ENCODE measurements at regions not wholly inside any gene's neighbourhood (a gene's known extent, or its start where the extent isn't known, plus 50 kb on each side); places are given as distances from the start of the nearest gene placed in this dataset.
"Not testable (repeated sequence)": the region's sequence is repeated elsewhere in the genome, so short reads cannot be mapped to it uniquely, and the experiment has no call there.

DNA sequence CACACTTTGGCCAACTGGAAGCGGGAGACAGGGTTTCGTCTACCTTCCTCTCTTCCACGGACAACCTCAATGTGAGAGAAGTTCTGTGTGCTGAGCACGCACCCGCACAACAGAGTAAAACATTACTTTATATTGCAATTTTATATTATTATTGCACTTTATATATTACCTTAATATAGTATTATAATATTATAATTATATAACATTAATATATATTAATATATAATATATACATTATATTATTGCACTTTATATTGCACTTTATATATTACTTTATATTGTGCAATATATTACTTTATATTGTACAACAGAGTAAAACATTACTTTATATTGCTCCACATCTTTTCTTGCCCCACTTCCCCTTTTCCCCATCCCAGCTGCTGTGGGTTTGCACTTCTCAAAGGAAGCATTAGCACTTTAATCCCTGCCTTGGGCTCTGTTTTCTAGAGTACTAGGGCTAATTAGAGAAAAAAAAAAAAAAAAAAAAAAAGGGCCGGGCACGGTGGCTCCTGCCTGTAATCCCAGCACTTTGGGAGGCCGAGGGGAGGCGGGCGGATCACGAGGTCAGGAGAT, 76.4 kb upstream of the SLC4A7 start:
- H3K27ac ChIP-seq (ENCODE audit: insufficient read depth, low read depth, low read length, poor library complexity, severe bottlenecking): no peak overlapping the region
- H3K36me3 ChIP-seq (ENCODE audit: control insufficient read depth, insufficient read depth, low read length): no peaks in the 10 kb centered on the region
- H3K9me3 ChIP-seq (ENCODE audit: control insufficient read depth, low read length): no peaks in the 10 kb centered on the region
- WGBS, 2 experiments: 86 to 92% methylated on average over 8 to 9 of the region's 11 CpGs
- H3K4me3 ChIP-seq (ENCODE audit: insufficient read depth, low read depth, low read length): no peak overlapping the region
- no peaks in the 10 kb centered on the region for H3K27me3 ChIP-seq (ENCODE audit: control insufficient read depth, insufficient read depth, low read length, poor library complexity, severe bottlenecking)
- H3K4me1 ChIP-seq (ENCODE audit: control insufficient read depth, insufficient read depth, low read length): no peaks in the 10 kb centered on the region

DNA sequence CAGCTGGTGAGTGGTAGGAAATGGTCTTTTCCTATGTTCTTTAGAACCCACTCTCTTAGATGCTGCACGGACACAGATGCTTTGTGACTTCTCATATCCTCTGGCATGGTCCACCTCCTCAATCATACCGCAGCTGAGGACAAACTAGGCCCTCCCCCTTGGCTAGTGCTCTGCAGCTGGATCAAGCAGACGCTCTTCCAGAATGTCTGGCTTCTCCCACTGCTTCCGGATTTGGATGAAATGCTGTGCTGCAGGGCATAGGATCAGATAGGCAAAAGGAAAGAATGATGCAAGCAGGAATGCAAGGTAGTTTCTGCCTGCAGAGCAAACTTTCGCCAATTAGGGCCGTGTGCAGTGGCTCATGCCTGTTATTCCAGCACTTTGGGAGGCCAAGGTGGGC, 75.7 kb upstream of the SLC4A7 start:
- no peak overlapping the region for H3K27ac ChIP-seq (ENCODE audit: insufficient read depth, low read depth, low read length, poor library complexity, severe bottlenecking)
- no peak overlapping the region for H3K4me3 ChIP-seq (ENCODE audit: insufficient read depth, low read depth, low read length)
- H3K36me3 ChIP-seq (ENCODE audit: control insufficient read depth, insufficient read depth, low read length): no peaks in the 10 kb centered on the region
- WGBS, 2 experiments: 84 to 91% methylated on average over 6 of the region's 6 CpGs
- no peaks in the 10 kb centered on the region for H3K9me3 ChIP-seq (ENCODE audit: control insufficient read depth, low read length)
- H3K4me1 ChIP-seq (ENCODE audit: control insufficient read depth, insufficient read depth, low read length): no peaks in the 10 kb centered on the region
- H3K27me3 ChIP-seq (ENCODE audit: control insufficient read depth, insufficient read depth, low read length, poor library complexity, severe bottlenecking): no peaks in the 10 kb centered on the region

DNA sequence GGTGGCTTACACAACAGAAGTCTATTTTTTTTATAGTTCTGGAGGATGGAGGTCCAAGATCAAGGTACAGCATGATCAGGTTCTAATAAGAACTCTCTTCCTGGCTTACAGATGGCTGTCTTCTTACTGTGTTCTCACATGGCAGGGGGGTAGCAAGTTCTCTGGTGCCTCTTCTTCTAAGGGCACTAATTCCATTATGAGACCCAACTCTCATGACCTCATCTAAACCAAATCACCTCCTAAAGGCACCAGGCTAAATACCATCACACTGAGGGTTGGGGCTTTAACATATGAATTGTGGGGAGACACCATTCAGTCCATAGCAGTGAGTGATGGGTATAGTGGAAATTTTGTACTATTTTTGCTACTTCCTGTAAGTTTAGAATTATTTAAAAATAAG, 75.2 kb upstream of the SLC4A7 start:
- no peaks in the 10 kb centered on the region for H3K27me3 ChIP-seq (ENCODE audit: control insufficient read depth, insufficient read depth, low read length, poor library complexity, severe bottlenecking)
- H3K9me3 ChIP-seq (ENCODE audit: control insufficient read depth, low read length): no peaks in the 10 kb centered on the region
- no peak overlapping the region for H3K27ac ChIP-seq (ENCODE audit: insufficient read depth, low read depth, low read length, poor library complexity, severe bottlenecking)
- no peaks in the 10 kb centered on the region for H3K36me3 ChIP-seq (ENCODE audit: control insufficient read depth, insufficient read depth, low read length)
- no peaks in the 10 kb centered on the region for H3K4me1 ChIP-seq (ENCODE audit: control insufficient read depth, insufficient read depth, low read length)
- no peak overlapping the region for H3K4me3 ChIP-seq (ENCODE audit: insufficient read depth, low read depth, low read length)

DNA sequence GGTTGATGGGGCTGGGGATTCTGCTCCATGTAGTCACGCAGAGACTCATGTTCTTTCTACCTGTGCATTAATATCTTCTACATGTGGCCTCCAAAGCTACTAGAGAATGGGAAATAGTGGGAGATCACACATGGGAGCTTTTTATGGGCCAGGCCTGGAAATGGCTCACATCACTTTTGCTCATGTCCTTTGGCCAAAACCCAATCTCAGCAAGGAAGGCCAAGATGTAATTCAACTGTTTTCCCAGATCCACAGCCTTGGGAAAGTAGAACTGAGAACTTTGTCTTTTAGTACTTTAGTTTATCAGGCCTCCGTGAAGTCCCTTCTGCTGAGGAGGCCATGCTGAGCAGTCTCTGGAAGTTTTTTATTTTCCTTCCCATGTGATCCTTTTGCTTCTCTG, 73.2 kb upstream of the SLC4A7 start:
- no peaks in the 10 kb centered on the region for H3K36me3 ChIP-seq (ENCODE audit: control insufficient read depth, insufficient read depth, low read length)
- H3K4me3 ChIP-seq (ENCODE audit: insufficient read depth, low read depth, low read length): no peak overlapping the region
- no peaks in the 10 kb centered on the region for H3K27me3 ChIP-seq (ENCODE audit: control insufficient read depth, insufficient read depth, low read length, poor library complexity, severe bottlenecking)
- no peak overlapping the region for H3K27ac ChIP-seq (ENCODE audit: insufficient read depth, low read depth, low read length, poor library complexity, severe bottlenecking)
- no peaks in the 10 kb centered on the region for H3K9me3 ChIP-seq (ENCODE audit: control insufficient read depth, low read length)
- no peaks in the 10 kb centered on the region for H3K4me1 ChIP-seq (ENCODE audit: control insufficient read depth, insufficient read depth, low read length)
- WGBS, 2 experiments: 95 to 96% methylated on average over 2 of the region's 2 CpGs

DNA sequence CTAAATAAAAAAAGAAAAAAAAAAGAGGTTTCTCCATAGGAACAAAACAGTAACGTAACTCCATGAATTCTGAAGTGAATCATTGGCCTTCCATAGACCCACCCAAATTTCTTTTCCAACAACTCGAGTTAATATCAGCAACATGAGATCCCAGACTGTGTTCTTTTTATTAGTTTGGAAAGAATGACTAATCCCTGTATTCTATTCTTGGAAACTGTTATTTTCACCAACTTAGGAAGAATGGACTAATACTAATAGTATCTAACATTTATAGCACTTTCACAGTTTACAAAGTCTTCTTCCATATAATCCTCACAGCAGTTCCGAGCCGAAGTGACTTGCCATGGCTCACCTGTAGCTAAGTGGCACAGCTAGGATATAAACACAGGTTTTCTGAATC, 72.7 kb upstream of the SLC4A7 start:
- no peak overlapping the region for H3K27ac ChIP-seq (ENCODE audit: insufficient read depth, low read depth, low read length, poor library complexity, severe bottlenecking)
- 95 to 96% methylated on average over 4 of the region's 4 CpGs for WGBS, 2 experiments
- no peaks in the 10 kb centered on the region for H3K9me3 ChIP-seq (ENCODE audit: control insufficient read depth, low read length)
- H3K27me3 ChIP-seq (ENCODE audit: control insufficient read depth, insufficient read depth, low read length, poor library complexity, severe bottlenecking): no peaks in the 10 kb centered on the region
- no peaks in the 10 kb centered on the region for H3K4me1 ChIP-seq (ENCODE audit: control insufficient read depth, insufficient read depth, low read length)
- H3K36me3 ChIP-seq (ENCODE audit: control insufficient read depth, insufficient read depth, low read length): no peaks in the 10 kb centered on the region
- no peak overlapping the region for H3K4me3 ChIP-seq (ENCODE audit: insufficient read depth, low read depth, low read length)

DNA sequence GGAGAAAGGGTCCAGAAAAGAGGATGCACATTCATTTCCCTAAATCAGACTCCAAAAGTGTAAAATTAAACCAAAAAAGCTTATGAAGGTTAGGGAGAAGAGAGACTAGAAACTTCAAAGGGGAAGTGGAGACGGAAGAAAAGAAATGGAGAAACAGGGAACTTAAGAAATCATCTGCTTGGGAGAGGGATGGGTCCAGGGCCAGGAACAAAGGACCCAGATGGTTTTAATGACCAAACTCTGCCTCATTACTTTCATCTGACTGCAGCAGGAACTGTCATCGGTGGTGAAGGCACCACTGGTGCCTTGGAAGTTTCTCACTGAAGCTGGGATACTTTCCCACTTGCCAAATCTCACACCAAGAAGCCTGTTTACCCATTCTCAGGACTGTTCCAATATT, 70.5 kb upstream of the SLC4A7 start:
- no peak overlapping the region for H3K27ac ChIP-seq (ENCODE audit: insufficient read depth, low read depth, low read length, poor library complexity, severe bottlenecking)
- no peaks in the 10 kb centered on the region for H3K9me3 ChIP-seq (ENCODE audit: control insufficient read depth, low read length)
- H3K4me3 ChIP-seq (ENCODE audit: insufficient read depth, low read depth, low read length): no peak overlapping the region
- WGBS, 2 experiments: 84 to 92% methylated on average over 2 of the region's 2 CpGs
- no peaks in the 10 kb centered on the region for H3K4me1 ChIP-seq (ENCODE audit: control insufficient read depth, insufficient read depth, low read length)
- no peaks in the 10 kb centered on the region for H3K27me3 ChIP-seq (ENCODE audit: control insufficient read depth, insufficient read depth, low read length, poor library complexity, severe bottlenecking)
- H3K36me3 ChIP-seq (ENCODE audit: control insufficient read depth, insufficient read depth, low read length): no peaks in the 10 kb centered on the region

DNA sequence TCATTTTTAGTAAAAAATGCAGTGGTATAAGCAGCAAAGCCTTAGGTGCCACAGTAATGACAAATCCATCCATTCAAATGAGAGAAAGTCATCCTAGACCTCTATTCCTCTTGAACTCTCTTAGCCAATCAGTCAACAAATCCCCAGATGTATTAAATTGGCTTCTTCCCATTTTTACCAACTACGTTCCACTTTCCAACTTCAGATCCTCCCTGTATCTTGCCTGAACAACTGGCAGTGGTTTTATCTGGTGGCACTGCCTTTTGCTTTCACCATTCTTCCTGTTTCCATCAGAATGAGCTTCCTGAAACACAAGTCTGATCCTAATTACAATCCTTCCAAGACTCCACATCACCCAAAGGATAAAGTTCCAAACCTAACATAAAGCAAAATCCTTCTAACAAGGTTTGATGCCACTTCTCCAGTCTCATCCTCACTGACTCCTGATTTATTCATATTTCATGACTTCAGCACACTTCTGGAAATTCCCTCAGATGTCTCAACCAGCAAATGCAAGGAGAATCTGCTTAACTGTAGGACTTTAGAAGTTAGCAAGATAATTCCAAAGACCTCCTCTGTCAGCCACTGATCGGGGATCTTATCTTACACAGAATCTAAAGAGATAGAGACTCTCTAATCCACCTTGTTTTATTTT, 69.8 kb upstream of the SLC4A7 start:
- 94 to 99% methylated on average over 2 of the region's 2 CpGs for WGBS, 2 experiments
- Histone ChIP-seq H3K27ac (ENCODE audit: insufficient read depth, low read depth, low read length, poor library complexity, severe bottlenecking) (no peak overlapping the region), H3K36me3 (ENCODE audit: control insufficient read depth, insufficient read depth, low read length) (no peaks in the 10 kb centered on the region), H3K4me1 (ENCODE audit: control insufficient read depth, insufficient read depth, low read length) (no peaks in the 10 kb centered on the region), H3K4me3 (ENCODE audit: insufficient read depth, low read depth, low read length) (no peak overlapping the region), H3K27me3 (ENCODE audit: control insufficient read depth, insufficient read depth, low read length, poor library complexity, severe bottlenecking) (no peaks in the 10 kb centered on the region), H3K9me3 (ENCODE audit: control insufficient read depth, low read length) (no peaks in the 10 kb centered on the region)

DNA sequence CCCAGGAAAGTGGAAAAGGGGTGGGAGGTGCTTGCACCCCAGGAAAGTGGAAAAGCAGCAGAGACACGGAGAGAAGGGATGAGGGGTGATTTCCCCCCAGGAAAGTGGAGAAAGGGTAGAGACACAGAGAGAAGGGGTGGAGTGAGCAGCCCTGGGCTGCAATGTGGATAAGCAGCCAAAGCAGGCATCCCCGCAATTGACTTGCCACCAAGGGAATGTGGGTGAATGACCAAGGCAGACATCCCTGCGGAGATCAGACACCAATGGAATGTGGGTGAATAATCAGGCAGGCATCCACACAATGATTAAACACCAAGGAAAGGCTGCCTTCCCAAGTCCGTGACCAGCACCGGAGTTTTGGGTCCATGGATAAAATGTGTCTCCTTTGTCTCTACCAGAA, 68.5 kb upstream of the SLC4A7 start:
- not testable (repeated sequence) for H3K27ac ChIP-seq (ENCODE audit: insufficient read depth, low read depth, low read length, poor library complexity, severe bottlenecking); H3K9me3 ChIP-seq (ENCODE audit: control insufficient read depth, low read length); H3K4me3 ChIP-seq (ENCODE audit: insufficient read depth, low read depth, low read length); H3K4me1 ChIP-seq (ENCODE audit: control insufficient read depth, insufficient read depth, low read length); H3K36me3 ChIP-seq (ENCODE audit: control insufficient read depth, insufficient read depth, low read length); H3K27me3 ChIP-seq (ENCODE audit: control insufficient read depth, insufficient read depth, low read length, poor library complexity, severe bottlenecking)
- 84 to 88% methylated on average over 5 of the region's 5 CpGs for WGBS, 2 experiments

DNA sequence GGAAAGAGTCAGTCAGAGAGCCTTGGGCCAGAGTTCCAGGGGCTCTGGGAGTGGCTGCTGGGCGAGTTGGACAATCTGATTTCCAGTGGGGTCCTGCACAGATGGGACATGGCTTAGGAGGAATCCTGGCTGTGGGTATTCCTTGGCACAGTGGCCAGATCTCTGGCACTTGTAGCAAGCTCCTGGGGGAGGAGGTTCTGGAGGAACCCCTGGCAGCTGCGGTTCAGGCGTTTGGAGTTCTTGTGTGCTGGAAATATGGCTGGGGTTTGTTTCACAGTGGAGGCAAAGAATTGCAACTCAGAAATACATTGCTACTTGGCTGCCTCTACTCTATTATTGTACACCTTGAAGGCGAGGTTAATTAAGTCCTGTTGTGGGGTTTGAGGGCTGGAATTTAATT, 67.2 kb upstream of the SLC4A7 start:
- H3K4me3 ChIP-seq (ENCODE audit: insufficient read depth, low read depth, low read length); H3K36me3 ChIP-seq (ENCODE audit: control insufficient read depth, insufficient read depth, low read length); H3K9me3 ChIP-seq (ENCODE audit: control insufficient read depth, low read length); H3K27ac ChIP-seq (ENCODE audit: insufficient read depth, low read depth, low read length, poor library complexity, severe bottlenecking); H3K4me1 ChIP-seq (ENCODE audit: control insufficient read depth, insufficient read depth, low read length); H3K27me3 ChIP-seq (ENCODE audit: control insufficient read depth, insufficient read depth, low read length, poor library complexity, severe bottlenecking): not testable (repeated sequence)
- WGBS, 2 experiments: 87 to 93% methylated on average over 3 to 4 of the region's 4 CpGs

DNA sequence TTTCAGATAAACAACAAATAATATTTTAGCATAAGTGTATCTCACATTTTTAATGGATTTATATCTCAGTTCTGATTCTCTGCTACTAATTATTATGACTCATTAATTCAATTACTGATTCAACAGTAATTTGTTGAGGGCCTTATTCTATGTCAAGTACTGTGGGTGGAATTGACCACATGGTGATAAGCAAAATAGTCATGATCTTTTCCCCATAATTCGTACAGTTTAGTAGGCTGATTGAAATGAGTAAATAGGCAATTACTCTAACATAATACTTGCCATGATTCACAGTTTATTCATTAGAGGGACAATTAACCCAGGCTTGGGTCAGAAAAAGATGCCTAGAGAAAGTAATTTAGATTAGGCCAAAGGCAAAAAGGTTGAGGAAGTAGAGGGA, 60.9 kb upstream of the SLC4A7 start:
- Histone ChIP-seq H3K27me3 (ENCODE audit: control insufficient read depth, insufficient read depth, low read length, poor library complexity, severe bottlenecking) (no peaks in the 10 kb centered on the region), H3K4me1 (ENCODE audit: control insufficient read depth, insufficient read depth, low read length) (no peaks in the 10 kb centered on the region), H3K36me3 (ENCODE audit: control insufficient read depth, insufficient read depth, low read length) (no peaks in the 10 kb centered on the region), H3K27ac (ENCODE audit: insufficient read depth, low read depth, low read length, poor library complexity, severe bottlenecking) (no peak overlapping the region), H3K9me3 (ENCODE audit: control insufficient read depth, low read length) (no peaks in the 10 kb centered on the region), H3K4me3 (ENCODE audit: insufficient read depth, low read depth, low read length) (no peak overlapping the region)
- 80% methylated on average over 1 of the region's 1 CpG; no CpG with 5 or more reads in 1 of the 2 experiments for WGBS, 2 experiments
